ENCODE measurements at regions not wholly inside any gene's neighbourhood (a gene's known extent, or its start where the extent isn't known, plus 50 kb on each side); places are given as distances from the start of the nearest gene placed in this dataset.

DNA sequence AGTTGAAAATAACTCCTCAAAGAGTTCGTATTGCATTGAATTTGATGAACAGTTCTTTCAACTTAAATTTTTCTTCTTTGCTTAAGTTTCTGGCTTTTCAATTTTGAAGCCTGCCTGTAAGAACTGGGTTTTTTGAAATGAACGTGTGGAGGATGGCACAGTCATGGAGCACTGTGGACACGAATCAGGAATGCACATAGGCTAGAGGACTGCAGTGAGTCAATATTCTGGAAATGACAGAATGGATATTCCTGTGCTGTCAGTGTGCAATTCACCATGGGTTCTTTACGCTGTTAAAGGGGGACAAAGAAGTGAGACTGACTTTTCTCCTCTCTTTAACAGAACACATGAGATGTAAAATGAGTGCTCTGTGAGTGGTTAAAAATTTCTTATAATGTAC lies 368.0 kb upstream of the AGA start:
- TF ChIP-seq, protein P1, sequence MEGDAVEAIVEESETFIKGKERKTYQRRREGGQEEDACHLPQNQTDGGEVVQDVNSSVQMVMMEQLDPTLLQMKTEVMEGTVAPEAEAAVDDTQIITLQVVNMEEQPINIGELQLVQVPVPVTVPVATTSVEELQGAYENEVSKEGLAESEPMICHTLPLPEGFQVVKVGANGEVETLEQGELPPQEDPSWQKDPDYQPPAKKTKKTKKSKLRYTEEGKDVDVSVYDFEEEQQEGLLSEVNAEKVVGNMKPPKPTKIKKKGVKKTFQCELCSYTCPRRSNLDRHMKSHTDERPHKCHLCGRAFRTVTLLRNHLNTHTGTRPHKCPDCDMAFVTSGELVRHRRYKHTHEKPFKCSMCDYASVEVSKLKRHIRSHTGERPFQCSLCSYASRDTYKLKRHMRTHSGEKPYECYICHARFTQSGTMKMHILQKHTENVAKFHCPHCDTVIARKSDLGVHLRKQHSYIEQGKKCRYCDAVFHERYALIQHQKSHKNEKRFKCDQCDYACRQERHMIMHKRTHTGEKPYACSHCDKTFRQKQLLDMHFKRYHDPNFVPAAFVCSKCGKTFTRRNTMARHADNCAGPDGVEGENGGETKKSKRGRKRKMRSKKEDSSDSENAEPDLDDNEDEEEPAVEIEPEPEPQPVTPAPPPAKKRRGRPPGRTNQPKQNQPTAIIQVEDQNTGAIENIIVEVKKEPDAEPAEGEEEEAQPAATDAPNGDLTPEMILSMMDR (IDR thresholded peaks at IDR 0.05; ENCODE audit: low read length): no peak
- TF ChIP-seq EZH2 (optimal IDR thresholded peaks at IDR 0.05; ENCODE audit: low read depth, low read length): no peak

Data from MM.1S (cell line).